Kidney glomerular epithelial cell (primary cell): ENCODE measurements at regions not wholly inside any gene's neighbourhood (a gene's known extent, or its start where the extent isn't known, plus 50 kb on each side); places are given as distances from the start of the nearest gene placed in this dataset.
"Not testable (repeated sequence)": the region's sequence is repeated elsewhere in the genome, so short reads cannot be mapped to it uniquely, and the experiment has no call there.

Experiments used
- DNase-seq: peaks from one replicate; lab custom pipeline; 2025; lab: John Stamatoyannopoulos, UW

- no peak for DNase-seq
These were observed 307.5 kb upstream of the REG3G start for GRCh38 chr2:78718024-78718423.

- no peak for DNase-seq
These were observed 307.0 kb upstream of the REG3G start for GRCh38 chr2:78718473-78718872.

- DNase-seq: no peak
These were observed 304.0 kb upstream of the REG3G start for GRCh38 chr2:78721355-78722033.

- no peak for DNase-seq
These were observed 291.3 kb upstream of the REG3G start for GRCh38 chr2:78734221-78734620.

GRCh38 chr2:78739282-78739681 lies 286.2 kb upstream of the REG3G start:
- no peak for DNase-seq

- DNase-seq: no peak
These were observed 275.9 kb upstream of the REG3G start for GRCh38 chr2:78749638-78750037.

GRCh38 chr2:78750219-78750618 lies 275.3 kb upstream of the REG3G start:
- DNase-seq: no peak

- DNase-seq: no peak
These were observed 270.6 kb upstream of the REG3G start for GRCh38 chr2:78754930-78755329.

GRCh38 chr2:78757191-78757590 lies 268.3 kb upstream of the REG3G start:
- no peak for DNase-seq

- no peak for DNase-seq
These were observed 267.9 kb upstream of the REG3G start for GRCh38 chr2:78757640-78758039.

- not testable (repeated sequence) for DNase-seq
These were observed 266.7 kb upstream of the REG3G start for GRCh38 chr2:78758765-78759164.

GRCh38 chr2:78766459-78766858 lies 259.0 kb upstream of the REG3G start:
- no peak for DNase-seq

- DNase-seq: no peak
These were observed 257.5 kb upstream of the REG3G start for GRCh38 chr2:78768016-78768415.

GRCh38 chr2:78775291-78775690 lies 250.2 kb upstream of the REG3G start:
- DNase-seq: no peak

GRCh38 chr2:78778756-78779510 lies 246.6 kb upstream of the REG3G start:
- no peak for DNase-seq

GRCh38 chr2:78779761-78780160 lies 245.7 kb upstream of the REG3G start:
- DNase-seq: no peak

GRCh38 chr2:78780256-78780655 lies 245.2 kb upstream of the REG3G start:
- DNase-seq: no peak

- no peak for DNase-seq
These were observed 244.5 kb upstream of the REG3G start for GRCh38 chr2:78780864-78781583.

GRCh38 chr2:78782196-78782595 lies 243.3 kb upstream of the REG3G start:
- DNase-seq: no peak

- no peak for DNase-seq
These were observed 213.4 kb upstream of the REG3G start for GRCh38 chr2:78811955-78812610.

GRCh38 chr2:78814331-78814986 lies 211.0 kb upstream of the REG3G start:
- DNase-seq: no peak

- DNase-seq: no peak
These were observed 208.1 kb upstream of the REG3G start for GRCh38 chr2:78817430-78817829.
